Upper lobe of left lung (tissue), 4 donors: ENCODE measurements at regions not wholly inside any gene's neighbourhood (a gene's known extent, or its start where the extent isn't known, plus 50 kb on each side); places are given as distances from the start of the nearest gene placed in this dataset.

Experiments used
- CTCF ChIP-seq, 6 experiments: fragments of 450-650 bp in 4 of 6; fragments of 200-600 bp in 2 of 6; sonication (generic) in 2 of 6; IDR thresholded peaks; one replicate each; pipeline ENCODE4 v1.5.1; 2016 to 2019; ENCODE audit warnings: antibody characterized with exemption in 6 of 6
- POLR2A ChIP-seq, 4 donors: fragments of 450-650 bp; IDR thresholded peaks; one replicate each; pipeline ENCODE4 v1.5.1; 2016 to 2017; ENCODE audit warnings: antibody characterized with exemption in 4 of 4, mild to moderate bottlenecking in 2 of 4
- POLR2AphosphoS5 ChIP-seq, 2 donors: sonication (generic); formaldehyde crosslinking; IDR thresholded peaks; one replicate each; pipeline ENCODE4 v1.5.1; 2017; ENCODE audit warnings: antibody characterized with exemption in 2 of 2

DNA sequence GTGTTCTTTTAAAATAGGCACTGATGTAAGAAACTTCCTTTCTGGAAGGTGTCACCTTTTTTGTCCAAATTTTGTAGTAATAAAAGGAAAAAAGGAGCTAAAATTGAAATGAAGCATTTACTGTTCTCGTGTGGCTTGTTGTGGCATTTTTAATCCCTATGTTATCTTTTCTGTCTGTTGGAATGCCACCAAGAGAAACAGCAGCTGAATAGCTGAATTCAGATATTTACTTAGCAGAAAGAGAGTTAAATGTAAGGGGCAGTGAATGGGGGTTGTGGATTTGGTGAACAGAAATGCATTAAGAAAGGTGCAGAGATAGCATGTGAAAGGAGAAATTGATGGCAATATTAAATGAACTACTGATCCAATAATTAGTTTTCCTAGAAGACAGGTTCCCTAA is 573.6 kb upstream of the EPHA7 start:
- TF ChIP-seq CTCF (IDR thresholded peaks at IDR 0.05) (no peak), POLR2AphosphoS5 (IDR thresholded peaks at IDR 0.05) (no peak), POLR2A (IDR thresholded peaks at IDR 0.05) (no peak)
